Neuronal stem cell (in vitro differentiated cells): ENCODE measurements at regions not wholly inside any gene's neighbourhood (a gene's known extent, or its start where the extent isn't known, plus 50 kb on each side); places are given as distances from the start of the nearest gene placed in this dataset.
A peak's percentile ranks its signal among the peaks of the same experiment; 100 is the strongest.

Experiments used
- DNase-seq: peaks from one replicate; pipeline ENCODE4 v3.0.0-alpha.2; 2013; ENCODE audit warnings: low spot score
- H2AFZ ChIP-seq: one replicate; pipeline ENCODE4 v1.6.1; 2013; ENCODE audit warnings: mild to moderate bottlenecking, low read length, inconsistent platforms
- H2AK5ac ChIP-seq: 2 replicates; pipeline ENCODE4 v1.6.1; 2013; ENCODE audit warnings: low read depth, mild to moderate bottlenecking, inconsistent platforms, low read length, moderate library complexity, mixed read lengths
- H2BK120ac ChIP-seq: 2 replicates; pipeline ENCODE4 v1.6.1; 2013; ENCODE audit warnings: low read depth, mild to moderate bottlenecking, inconsistent platforms, low read length, moderate library complexity, mixed read lengths
- H2BK12ac ChIP-seq: one replicate; pipeline ENCODE4 v1.6.1; 2013; ENCODE audit warnings: low read length, inconsistent platforms
- H2BK15ac ChIP-seq: 2 replicates; pipeline ENCODE4 v1.6.1; 2013; ENCODE audit warnings: mild to moderate bottlenecking, low read length, inconsistent platforms, mixed read lengths
- H2BK5ac ChIP-seq: one replicate; pipeline ENCODE4 v1.6.1; 2013; ENCODE audit warnings: inconsistent platforms, mild to moderate bottlenecking, low read length, moderate library complexity
- H3K14ac ChIP-seq: one replicate; pipeline ENCODE4 v1.6.1; 2013; ENCODE audit warnings: low read length, inconsistent platforms
- H3K18ac ChIP-seq: 2 replicates; pipeline ENCODE4 v1.6.1; 2013; ENCODE audit warnings: low read length, inconsistent platforms
- H3K23ac ChIP-seq: 2 replicates; pipeline ENCODE4 v1.6.1; 2013; ENCODE audit warnings: low read depth, mild to moderate bottlenecking, mixed read lengths, low read length, inconsistent platforms; ENCODE audit not compliant: poor library complexity
- H3K27ac ChIP-seq: replicated peaks from 3 replicates; pipeline ENCODE4 v1.5.1; 2013; ENCODE audit warnings: low read length, inconsistent platforms
- H3K27me3 ChIP-seq, 3 experiments: 2 replicates each; pipeline ENCODE4 v1.6.1; 2013; ENCODE audit warnings: low read length in 3 of 3, mild to moderate bottlenecking in 2 of 3, inconsistent platforms in 1 of 3, low read depth in 1 of 3, mixed read lengths in 1 of 3, moderate library complexity in 1 of 3; ENCODE audit not compliant: control insufficient read depth in 3 of 3, insufficient read depth in 3 of 3
- H3K36me3 ChIP-seq, 2 donors: replicated peaks in 1 of 2; 2 replicates each; pipeline ENCODE4 v1.6.1; 2013; ENCODE audit warnings: low read length in 2 of 2; ENCODE audit not compliant: control insufficient read depth in 2 of 2, insufficient read depth in 2 of 2
- H3K4ac ChIP-seq: 2 replicates; pipeline ENCODE4 v1.6.1; 2013; ENCODE audit warnings: inconsistent platforms, mild to moderate bottlenecking, low read length, moderate library complexity
- H3K4me1 ChIP-seq, 2 donors: 1 replicate in 1 of 2; 2 replicates in 1 of 2; pipeline ENCODE4 v1.6.1; 2013; ENCODE audit warnings: low read length in 2 of 2, low read depth in 1 of 2; ENCODE audit not compliant: control insufficient read depth in 2 of 2, insufficient read depth in 1 of 2
- H3K4me2 ChIP-seq: one replicate; pipeline ENCODE4 v1.6.1; 2013; ENCODE audit warnings: mild to moderate bottlenecking, low read length, inconsistent platforms; ENCODE audit not compliant: insufficient read depth, poor library complexity, severe bottlenecking
- H3K4me3 ChIP-seq, 2 donors: 2 replicates each; pipeline ENCODE4 v1.5.1; 2013; ENCODE audit warnings: low read length in 2 of 2, mild to moderate bottlenecking in 2 of 2, inconsistent platforms in 1 of 2, moderate library complexity in 1 of 2
- H3K79me1 ChIP-seq: one replicate; pipeline ENCODE4 v1.6.1; 2013; ENCODE audit warnings: low read depth, mild to moderate bottlenecking, inconsistent platforms, low read length, moderate library complexity
- H3K9ac ChIP-seq: one replicate; pipeline ENCODE4 v1.6.1; 2013; ENCODE audit warnings: mild to moderate bottlenecking, low read depth, low read length, inconsistent platforms; ENCODE audit not compliant: poor library complexity
- H3K9me3 ChIP-seq, 2 donors: replicated peaks in 1 of 2; 2 replicates each; pipeline versions ENCODE3 to v1.6.1; 2013; ENCODE audit warnings: low read length in 2 of 2, mild to moderate bottlenecking in 2 of 2, inconsistent platforms in 1 of 2, low read depth in 1 of 2, mixed read lengths in 1 of 2, moderate library complexity in 1 of 2; ENCODE audit not compliant: control insufficient read depth in 2 of 2, insufficient read depth in 1 of 2
- H4K8ac ChIP-seq: one replicate; pipeline ENCODE4 v1.6.1; 2013; ENCODE audit warnings: low read depth, mild to moderate bottlenecking, inconsistent platforms, low read length, moderate library complexity
- H4K91ac ChIP-seq: one replicate; pipeline ENCODE4 v1.6.1; 2013; ENCODE audit warnings: low read length, low read depth, mild to moderate bottlenecking, inconsistent platforms; ENCODE audit not compliant: poor library complexity
- WGBS, 2 donors: extraction: QIAGEN DNeasy Blood & Tissue Kit; methylation state at CpG; one replicate each; pipeline ENCODE4 v1.1.7; 2013; ENCODE audit warnings: missing lambda C conversion rate in 2 of 2, mixed read lengths in 1 of 2; ENCODE audit not compliant: insufficient read length in 2 of 2, insufficient replicate concordance in 1 of 2; ENCODE audit errors: extremely low coverage in 2 of 2; 5-methylcytosine and 5-hydroxymethylcytosine counted together

GRCh38 chr10:28738200-28738599 is 60.9 kb downstream of the BAMBI start:
- H3K4ac ChIP-seq, result no peak overlapping the region
- H3K4me2 ChIP-seq, result no peak overlapping the region
- no peak overlapping the region for H3K14ac ChIP-seq
- H4K91ac ChIP-seq, result no peak overlapping the region
- H3K9me3 ChIP-seq, result peaks cover 2 to 3% of the 10 kb centered on the region in 2 donors
- H3K36me3 ChIP-seq, result no peaks in the 10 kb centered on the region
- no peak overlapping the region for H3K18ac ChIP-seq
- H3K79me1 ChIP-seq, result no peaks in the 10 kb centered on the region
- H2AK5ac ChIP-seq, result no peak overlapping the region
- WGBS, 2 donors, result no CpG with 5 or more reads among the region's 1 CpG
- no peak overlapping the region for H3K23ac ChIP-seq
- no peak overlapping the region for H2BK12ac ChIP-seq
- H3K4me1 ChIP-seq, result no peaks in the 10 kb centered on the region
- no peak for DNase-seq
- H3K4me3 ChIP-seq, result no peak overlapping the region
- no peak overlapping the region for H4K8ac ChIP-seq
- no peak overlapping the region for H2BK5ac ChIP-seq
- no peak overlapping the region for H2AFZ ChIP-seq
- no peak overlapping the region for H2BK15ac ChIP-seq
- H3K9ac ChIP-seq, result no peak overlapping the region
- H3K27me3 ChIP-seq, result no peaks in the 10 kb centered on the region
- H2BK120ac ChIP-seq, result no peak overlapping the region
- H3K27ac ChIP-seq, result no peak overlapping the region

DNA sequence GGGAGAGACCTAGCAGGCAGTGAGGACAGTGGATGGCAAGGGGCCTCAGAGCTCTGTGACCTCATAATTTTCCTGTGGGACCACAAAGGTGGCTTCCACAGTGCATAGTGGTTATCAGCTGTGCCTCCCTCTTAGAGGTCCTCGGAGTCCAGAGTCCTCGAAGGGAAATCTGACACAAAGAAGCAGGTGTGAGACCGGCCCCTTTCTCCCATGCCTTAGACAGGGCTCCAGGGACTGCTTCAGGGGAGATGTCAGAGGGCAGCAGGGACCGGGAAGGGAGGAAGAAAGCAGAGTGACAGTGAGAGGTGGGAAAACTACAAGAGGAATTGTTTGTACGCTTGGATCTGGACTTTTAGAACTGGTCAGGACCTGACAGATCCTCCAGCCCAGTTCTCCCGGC is 66.3 kb downstream of the BAMBI start:
- H3K14ac ChIP-seq, result no peak overlapping the region
- H3K9ac ChIP-seq, result no peak overlapping the region
- H3K18ac ChIP-seq, result no peak overlapping the region
- H3K79me1 ChIP-seq, result no peaks in the 10 kb centered on the region
- no peak overlapping the region for H2BK12ac ChIP-seq
- no peak overlapping the region for H3K4me2 ChIP-seq
- no peaks in the 10 kb centered on the region for H3K36me3 ChIP-seq
- no peak overlapping the region for H2AK5ac ChIP-seq
- no peak overlapping the region for H4K91ac ChIP-seq
- H2BK120ac ChIP-seq, result no peak overlapping the region
- H3K9me3 ChIP-seq, result no peaks in the 10 kb centered on the region
- no peak overlapping the region for H3K4me3 ChIP-seq
- no peak for DNase-seq
- H3K4me1 ChIP-seq, result no peaks in the 10 kb centered on the region
- H2BK15ac ChIP-seq, result no peak overlapping the region
- no peak overlapping the region for H4K8ac ChIP-seq
- no peak overlapping the region for H2AFZ ChIP-seq
- no peaks in the 10 kb centered on the region for H3K27me3 ChIP-seq
- no peak overlapping the region for H2BK5ac ChIP-seq
- no CpG with 5 or more reads among the region's 6 CpGs for WGBS, 2 donors
- no peak overlapping the region for H3K4ac ChIP-seq
- H3K27ac ChIP-seq, result no peak overlapping the region
- no peak overlapping the region for H3K23ac ChIP-seq

GRCh38 chr10:28744069-28744768 is 66.9 kb downstream of the BAMBI start:
- Histone ChIP-seq H3K27me3 (no peaks in the 10 kb centered on the region), H2BK5ac (no peak overlapping the region), H3K27ac (no peak overlapping the region), H2BK15ac (no peak overlapping the region), H4K8ac (no peak overlapping the region), H4K91ac (no peak overlapping the region), H2AFZ (no peak overlapping the region), H2BK12ac (no peak overlapping the region), H3K36me3 (no peaks in the 10 kb centered on the region), H3K14ac (no peak overlapping the region), H3K23ac (no peak overlapping the region), H3K79me1 (no peaks in the 10 kb centered on the region), H2AK5ac (no peak overlapping the region), H3K9ac (no peak overlapping the region), H3K4me2 (no peak overlapping the region), H3K18ac (no peak overlapping the region), H3K4ac (no peak overlapping the region), H3K4me3 (no peak overlapping the region), H3K4me1 (no peaks in the 10 kb centered on the region), H2BK120ac (no peak overlapping the region), H3K9me3 (no peaks in the 10 kb centered on the region)
- no peak for DNase-seq
- no CpG with 5 or more reads among the region's 5 CpGs for WGBS, 2 donors

- no peak overlapping the region for H3K4me2 ChIP-seq
- H3K9me3 ChIP-seq, result peaks cover 0 to 3% of the 10 kb centered on the region in 2 donors
- H3K36me3 ChIP-seq, result no peaks in the 10 kb centered on the region
- H3K4me3 ChIP-seq, result peak overlapping the region in 1 of 2 donors; percentile 34
- H4K8ac ChIP-seq, result no peak overlapping the region
- no peak overlapping the region for H3K4ac ChIP-seq
- no peak overlapping the region for H2BK15ac ChIP-seq
- H2AK5ac ChIP-seq, result no peak overlapping the region
- no peak overlapping the region for H2AFZ ChIP-seq
- no peak overlapping the region for H3K27ac ChIP-seq
- no peak overlapping the region for H2BK120ac ChIP-seq
- no peak for DNase-seq
- no peak overlapping the region for H3K23ac ChIP-seq
- no peak overlapping the region for H4K91ac ChIP-seq
- H3K79me1 ChIP-seq, result no peaks in the 10 kb centered on the region
- no peak overlapping the region for H2BK5ac ChIP-seq
- no peak overlapping the region for H3K14ac ChIP-seq
- H3K27me3 ChIP-seq, result no peaks in the 10 kb centered on the region
- H3K18ac ChIP-seq, result no peak overlapping the region
- no peak overlapping the region for H2BK12ac ChIP-seq
- no peak overlapping the region for H3K9ac ChIP-seq
- peaks cover 0 to 2% of the 10 kb centered on the region in 2 donors for H3K4me1 ChIP-seq
- no CpG with 5 or more reads among the region's 3 CpGs for WGBS, 2 donors
Measured at GRCh38 chr10:28754930-28755718, 77.8 kb downstream of the BAMBI start.
